ENCODE measurements at regions not wholly inside any gene's neighbourhood (a gene's known extent, or its start where the extent isn't known, plus 50 kb on each side); places are given as distances from the start of the nearest gene placed in this dataset.

GRCh38 chr3:101942356-101942755 lies 93.0 kb downstream of the NFKBIZ start:
- no peak for TF ChIP-seq CTCF (conservative IDR thresholded peaks at IDR 0.05)
- no peak overlapping the region for H3K27ac ChIP-seq

GRCh38 chr3:101943029-101943428 lies 93.7 kb downstream of the NFKBIZ start:
- no peak for TF ChIP-seq CTCF (conservative IDR thresholded peaks at IDR 0.05)
- no peak overlapping the region for H3K27ac ChIP-seq

GRCh38 chr3:101944308-101944707 lies 95.0 kb downstream of the NFKBIZ start:
- no peak overlapping the region for H3K27ac ChIP-seq
- TF ChIP-seq CTCF (conservative IDR thresholded peaks at IDR 0.05) = no peak

- no peak for TF ChIP-seq CTCF (conservative IDR thresholded peaks at IDR 0.05)
- no peak overlapping the region for H3K27ac ChIP-seq
These were observed 96.7 kb downstream of the NFKBIZ start for GRCh38 chr3:101945980-101946379.

GRCh38 chr3:101946906-101947305 lies 97.6 kb downstream of the NFKBIZ start:
- H3K27ac ChIP-seq = no peak overlapping the region
- TF ChIP-seq CTCF (conservative IDR thresholded peaks at IDR 0.05) = no peak

GRCh38 chr3:101950510-101950909 lies 101.2 kb downstream of the NFKBIZ start:
- no peak for TF ChIP-seq CTCF (conservative IDR thresholded peaks at IDR 0.05)
- H3K27ac ChIP-seq = no peak overlapping the region

GRCh38 chr3:101950985-101951733 lies 101.8 kb downstream of the NFKBIZ start:
- H3K27ac ChIP-seq = 0 out of 2 replicates have a peak overlapping the region, but pooled peaks have one; percentile 0
- TF ChIP-seq CTCF (conservative IDR thresholded peaks at IDR 0.05) = no peak

Data from VCaP (cell line).